Stimulated activated naive B cell treated with anti-CD40 and anti-IgM and Interleukin-4, amounts not matched to agents 10 μg/mL and 1 μg/mL and 100 μg/mL, for 72 hours (primary cell): ENCODE measurements at regions not wholly inside any gene's neighbourhood (a gene's known extent, or its start where the extent isn't known, plus 50 kb on each side); places are given as distances from the start of the nearest gene placed in this dataset.

Experiments
- ATAC-seq, 2 donors: fragments of 150-1000 bp; cut with Tn5 transposase; replicated peaks; 2 replicates each; pipeline ENCODE4 v1.10.0; 2021; ENCODE audit warnings: moderate library complexity in 1 of 2
- DNase-seq: peaks from one replicate; pipeline ENCODE4 v3.0.0; 2021
- H3K27ac Mint-ChIP-seq: one replicate; pipeline ENCODE4 v1.8.0; 2022; ENCODE audit warnings: mild to moderate bottlenecking, mixed read lengths
- H3K27me3 Mint-ChIP-seq, 2 donors: one replicate each; pipeline ENCODE4 v1.8.0; 2022; ENCODE audit warnings: mixed read lengths in 2 of 2
- H3K36me3 Mint-ChIP-seq, 2 donors: one replicate each; pipeline ENCODE4 v1.8.0; 2022; ENCODE audit warnings: mixed read lengths in 2 of 2, mild to moderate bottlenecking in 1 of 2
- H3K4me1 Mint-ChIP-seq, 2 donors: one replicate each; pipeline ENCODE4 v1.8.0; 2022; ENCODE audit warnings: mixed read lengths in 2 of 2, mild to moderate bottlenecking in 1 of 2
- H3K4me3 Mint-ChIP-seq, 2 donors: one replicate each; pipeline ENCODE4 v1.8.0; 2022; ENCODE audit warnings: mild to moderate bottlenecking in 2 of 2, mixed read lengths in 2 of 2, moderate library complexity in 1 of 2
- H3K9me3 Mint-ChIP-seq, 2 donors: one replicate each; pipeline ENCODE4 v1.8.0; 2022; ENCODE audit warnings: mixed read lengths in 2 of 2, mild to moderate bottlenecking in 1 of 2

GRCh38 chr20:40776466-40777457, 87.7 kb upstream of the MAFB start:
- no peaks in the 10 kb centered on the region for H3K9me3 Mint-ChIP-seq
- ATAC-seq, result no peak
- H3K4me1 Mint-ChIP-seq, result peaks cover 0 to 1% of the 10 kb centered on the region in 2 donors
- H3K36me3 Mint-ChIP-seq, result no peaks in the 10 kb centered on the region
- no peak for DNase-seq
- H3K27me3 Mint-ChIP-seq, result no peaks in the 10 kb centered on the region
- H3K27ac Mint-ChIP-seq, result no peak overlapping the region
- H3K4me3 Mint-ChIP-seq, result no peak overlapping the region

DNA sequence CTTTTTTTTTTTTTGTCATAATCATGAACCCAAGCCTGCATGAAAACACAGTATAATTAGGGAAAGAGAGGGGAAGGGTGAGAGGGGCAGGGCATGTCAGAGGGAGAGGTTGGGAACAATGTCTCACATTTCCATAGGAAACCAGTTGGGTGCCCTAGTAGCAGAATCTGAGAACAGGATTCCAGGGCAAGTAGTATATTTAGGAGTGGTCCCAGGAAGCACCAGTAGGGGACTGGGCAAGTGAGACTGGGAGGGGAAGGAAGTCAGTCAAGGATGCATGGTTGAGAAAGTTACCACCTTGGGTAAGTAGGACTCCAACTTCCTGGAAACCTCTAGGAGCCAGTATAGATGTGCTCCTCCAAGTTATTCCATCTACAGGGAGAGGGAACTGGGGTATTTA, 88.6 kb upstream of the MAFB start:
- Mint-ChIP-seq H3K4me3 (no peak overlapping the region), H3K27ac (no peak overlapping the region), H3K9me3 (no peaks in the 10 kb centered on the region), H3K4me1 (peaks cover 0 to 1% of the 10 kb centered on the region in 2 donors), H3K36me3 (no peaks in the 10 kb centered on the region), H3K27me3 (no peaks in the 10 kb centered on the region)
- no peak for DNase-seq
- no peak for ATAC-seq

- no peak for DNase-seq
- H3K4me3 Mint-ChIP-seq, result no peak overlapping the region
- no peaks in the 10 kb centered on the region for H3K36me3 Mint-ChIP-seq
- H3K4me1 Mint-ChIP-seq, result peaks cover 0 to 1% of the 10 kb centered on the region in 2 donors
- H3K27me3 Mint-ChIP-seq, result peaks cover 0 to 4% of the 10 kb centered on the region in 2 donors
- H3K27ac Mint-ChIP-seq, result no peak overlapping the region
- no peaks in the 10 kb centered on the region for H3K9me3 Mint-ChIP-seq
- ATAC-seq, result no peak
Measured at GRCh38 chr20:40778894-40779496, 90.0 kb upstream of the MAFB start.

DNA sequence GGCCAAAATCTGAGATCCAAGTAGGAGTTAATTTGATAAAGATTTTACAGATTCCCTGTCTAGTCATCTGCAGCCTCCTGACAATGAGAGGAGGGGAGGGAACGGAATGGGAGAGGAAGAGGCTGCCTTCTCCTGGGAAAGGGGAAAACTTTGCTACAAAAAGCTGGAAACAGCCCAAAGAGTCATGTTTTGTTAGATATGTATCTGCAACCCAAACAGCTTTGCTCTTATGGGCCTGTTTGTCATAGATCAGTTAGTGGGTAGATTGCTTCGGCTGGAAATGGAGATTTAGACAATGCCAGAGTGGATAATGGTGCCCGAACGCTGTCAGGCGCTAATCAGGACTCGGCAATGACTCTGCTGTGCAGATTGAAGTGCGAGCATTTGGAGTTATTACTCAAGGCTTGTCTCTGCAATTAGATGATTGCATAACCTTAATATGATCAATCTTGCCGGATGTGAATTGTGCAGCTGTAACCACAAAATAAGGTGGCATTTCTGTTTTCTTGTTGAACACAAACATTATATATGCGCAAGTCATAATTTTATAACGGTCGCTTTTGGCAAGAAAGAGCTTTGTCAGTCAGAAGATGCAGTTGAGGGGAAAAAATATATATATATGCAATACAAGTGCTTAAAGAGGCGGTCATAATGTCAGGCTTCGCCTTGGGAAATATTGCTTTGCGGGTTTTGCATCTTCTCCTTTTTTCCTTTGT, 92.4 kb upstream of the MAFB start:
- ATAC-seq (no peak), DNase-seq (no peak)
- peaks cover 1 to 8% of the 10 kb centered on the region in 2 donors for H3K27me3 Mint-ChIP-seq
- H3K36me3 Mint-ChIP-seq, result no peaks in the 10 kb centered on the region
- H3K4me3 Mint-ChIP-seq, result no peak overlapping the region
- H3K4me1 Mint-ChIP-seq, result no peaks in the 10 kb centered on the region
- H3K9me3 Mint-ChIP-seq, result peaks cover 0 to 2% of the 10 kb centered on the region in 2 donors
- H3K27ac Mint-ChIP-seq, result no peak overlapping the region

DNA sequence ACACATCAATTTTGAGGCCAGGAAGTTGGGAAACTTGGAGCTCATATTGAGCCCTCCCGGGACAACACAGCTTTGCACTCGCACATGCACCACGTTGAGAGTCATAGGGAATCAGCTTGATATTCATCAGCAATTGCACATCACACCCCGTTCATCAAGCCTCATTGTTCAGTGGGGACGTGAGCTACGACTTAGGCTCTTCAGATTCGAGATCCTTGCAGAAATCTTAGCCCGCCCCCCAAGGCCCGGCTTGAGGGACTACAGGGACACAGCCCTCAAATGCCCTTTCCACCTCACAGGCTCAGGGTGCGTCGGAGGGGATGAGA, 93.0 kb upstream of the MAFB start:
- H3K36me3 Mint-ChIP-seq, result no peaks in the 10 kb centered on the region
- no peak for DNase-seq

DNA sequence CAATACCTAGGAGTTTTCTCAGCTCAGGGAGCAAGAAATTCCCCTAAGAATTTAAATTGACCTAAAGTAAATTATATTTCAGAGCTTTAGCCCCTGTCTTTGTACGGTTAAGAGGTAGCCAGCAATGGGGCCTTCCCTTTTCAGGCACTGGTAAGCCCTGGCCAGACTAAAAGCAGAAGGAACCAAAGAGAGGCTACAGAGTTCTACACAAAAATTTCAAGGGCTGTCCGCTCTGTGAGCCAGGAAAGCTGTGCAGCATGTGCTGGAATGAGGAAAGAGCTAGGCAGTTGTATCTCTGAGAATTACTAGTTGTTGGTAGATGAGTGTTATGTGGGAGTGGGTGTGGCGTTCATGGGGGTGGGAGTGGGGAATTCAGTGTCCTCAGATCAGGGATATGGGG, 96.3 kb upstream of the MAFB start:
- Mint-ChIP-seq H3K4me3 (no peak overlapping the region), H3K9me3 (peaks cover 0 to 6% of the 10 kb centered on the region in 2 donors), H3K4me1 (no peaks in the 10 kb centered on the region), H3K27ac (no peak overlapping the region), H3K27me3 (peaks cover 12 to 24% of the 10 kb centered on the region in 2 donors), H3K36me3 (no peaks in the 10 kb centered on the region)
- no peak for DNase-seq
- no peak for ATAC-seq

More for the DNA sequence above, 93.0 kb upstream of the MAFB start:
- Mint-ChIP-seq H3K9me3 (peaks cover 0 to 2% of the 10 kb centered on the region in 2 donors), H3K27me3 (peaks cover 4 to 11% of the 10 kb centered on the region in 2 donors), H3K4me3 (no peak overlapping the region), H3K4me1 (no peaks in the 10 kb centered on the region), H3K27ac (no peak overlapping the region)
- ATAC-seq, result no peak

- H3K4me3 Mint-ChIP-seq, result no peak overlapping the region
- DNase-seq, result no peak
- H3K4me1 Mint-ChIP-seq, result no peaks in the 10 kb centered on the region
- H3K36me3 Mint-ChIP-seq, result no peaks in the 10 kb centered on the region
- H3K27ac Mint-ChIP-seq, result no peak overlapping the region
- peaks cover 0 to 6% of the 10 kb centered on the region in 2 donors for H3K9me3 Mint-ChIP-seq
- peaks cover 12 to 24% of the 10 kb centered on the region in 2 donors for H3K27me3 Mint-ChIP-seq
- no peak for ATAC-seq
Measured at GRCh38 chr20:40786336-40786735, 97.3 kb upstream of the MAFB start.

- ATAC-seq, result no peak
Measured at GRCh38 chr20:40787941-40788340, 98.9 kb upstream of the MAFB start.

GRCh38 chr20:40797425-40797824, 108.4 kb upstream of the MAFB start:
- H3K36me3 Mint-ChIP-seq, result no peaks in the 10 kb centered on the region
- ATAC-seq, result no peak
- H3K4me1 Mint-ChIP-seq, result no peaks in the 10 kb centered on the region
- H3K4me3 Mint-ChIP-seq, result no peak overlapping the region
- H3K27me3 Mint-ChIP-seq, result peaks cover 12% of the 10 kb centered on the region in 2 donors
- no peaks in the 10 kb centered on the region for H3K9me3 Mint-ChIP-seq
- no peak for DNase-seq
- H3K27ac Mint-ChIP-seq, result no peak overlapping the region

More at GRCh38 chr20:40787941-40788340, 98.9 kb upstream of the MAFB start:
- Mint-ChIP-seq H3K27ac (no peak overlapping the region), H3K36me3 (no peaks in the 10 kb centered on the region), H3K4me1 (no peaks in the 10 kb centered on the region), H3K4me3 (no peak overlapping the region), H3K9me3 (peaks cover 0 to 6% of the 10 kb centered on the region in 2 donors), H3K27me3 (peaks cover 12 to 24% of the 10 kb centered on the region in 2 donors)
- DNase-seq, result no peak

DNA sequence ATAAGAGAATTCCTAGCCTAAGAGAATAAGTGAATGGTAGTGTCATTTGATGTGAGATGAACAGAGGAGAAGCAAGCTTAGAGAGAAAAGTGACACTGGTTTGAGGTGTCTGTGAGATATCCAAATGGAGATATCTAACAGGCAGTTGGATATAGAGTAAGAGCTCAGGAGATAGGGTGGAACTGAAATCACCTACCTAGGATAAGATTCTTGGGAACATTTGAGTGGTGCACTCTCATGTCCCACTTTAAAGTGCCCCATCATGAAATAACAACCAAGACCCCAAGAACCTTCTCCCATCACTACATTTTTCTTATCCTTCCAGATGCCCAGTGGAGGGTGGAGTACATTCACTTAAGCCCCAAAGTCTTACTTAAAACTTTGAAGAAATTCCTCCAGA, 109.0 kb upstream of the MAFB start:
- Mint-ChIP-seq H3K36me3 (no peaks in the 10 kb centered on the region), H3K27me3 (peaks cover 12% of the 10 kb centered on the region in 2 donors), H3K27ac (no peak overlapping the region), H3K4me1 (no peaks in the 10 kb centered on the region), H3K4me3 (no peak overlapping the region), H3K9me3 (no peaks in the 10 kb centered on the region)
- DNase-seq, result no peak
- ATAC-seq, result no peak

DNA sequence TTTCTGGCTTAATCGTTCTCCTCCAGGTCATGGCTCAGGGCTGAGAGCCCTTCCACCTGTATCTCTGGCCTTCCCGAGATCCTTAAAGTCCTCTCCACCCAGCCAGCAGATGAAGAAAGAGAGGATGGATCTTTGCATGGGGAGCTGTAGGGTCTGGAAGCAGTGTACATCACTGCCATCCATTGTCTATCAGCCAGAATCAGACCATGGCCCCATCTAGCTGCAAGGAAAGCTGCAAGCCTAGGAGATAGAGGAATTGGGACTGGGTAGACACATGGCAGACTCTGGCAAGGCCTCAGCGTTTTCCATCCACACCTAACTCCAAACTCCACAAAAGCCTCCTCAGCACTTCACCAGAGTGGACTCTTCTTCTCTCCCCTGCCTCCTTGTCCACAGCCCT, 113.8 kb upstream of the MAFB start:
- ATAC-seq, result no peak
- Mint-ChIP-seq H3K4me1 (no peaks in the 10 kb centered on the region), H3K27me3 (peaks cover 10 to 16% of the 10 kb centered on the region in 2 donors), H3K27ac (no peak overlapping the region), H3K9me3 (no peaks in the 10 kb centered on the region), H3K36me3 (no peaks in the 10 kb centered on the region), H3K4me3 (no peak overlapping the region)
- DNase-seq, result no peak

- ATAC-seq, result no peak
- Mint-ChIP-seq H3K4me3 (no peak overlapping the region), H3K4me1 (no peaks in the 10 kb centered on the region), H3K27me3 (peaks cover 10 to 16% of the 10 kb centered on the region in 2 donors), H3K9me3 (no peaks in the 10 kb centered on the region), H3K36me3 (no peaks in the 10 kb centered on the region), H3K27ac (no peak overlapping the region)
- DNase-seq, result no peak
Measured at GRCh38 chr20:40803381-40803780, 114.3 kb upstream of the MAFB start.

DNA sequence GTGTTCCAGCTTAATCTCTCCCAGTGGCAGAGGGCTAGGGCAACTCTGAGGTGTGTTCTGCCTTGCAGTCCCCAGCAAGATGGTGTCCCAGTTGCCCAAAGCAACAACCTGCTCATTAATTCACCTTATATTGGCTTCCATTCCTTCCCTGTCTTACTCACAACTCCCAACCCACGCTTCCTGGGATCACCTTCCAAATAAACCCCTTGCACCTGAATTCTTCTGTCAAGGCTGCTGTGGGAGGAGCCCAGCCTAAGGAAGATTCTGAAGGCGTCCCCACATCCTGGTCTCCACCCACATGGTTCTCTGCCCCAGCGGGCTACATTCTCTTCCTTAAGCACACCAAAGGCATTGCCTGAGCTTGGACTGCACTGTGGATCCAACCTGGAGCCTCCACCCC, 116.6 kb upstream of the MAFB start:
- no peak overlapping the region for H3K4me3 Mint-ChIP-seq
- H3K27ac Mint-ChIP-seq, result no peak overlapping the region
- no peak for DNase-seq
- no peaks in the 10 kb centered on the region for H3K9me3 Mint-ChIP-seq
- no peaks in the 10 kb centered on the region for H3K36me3 Mint-ChIP-seq
- H3K4me1 Mint-ChIP-seq, result no peaks in the 10 kb centered on the region
- peaks cover 10 to 16% of the 10 kb centered on the region in 2 donors for H3K27me3 Mint-ChIP-seq
- no peak for ATAC-seq

DNA sequence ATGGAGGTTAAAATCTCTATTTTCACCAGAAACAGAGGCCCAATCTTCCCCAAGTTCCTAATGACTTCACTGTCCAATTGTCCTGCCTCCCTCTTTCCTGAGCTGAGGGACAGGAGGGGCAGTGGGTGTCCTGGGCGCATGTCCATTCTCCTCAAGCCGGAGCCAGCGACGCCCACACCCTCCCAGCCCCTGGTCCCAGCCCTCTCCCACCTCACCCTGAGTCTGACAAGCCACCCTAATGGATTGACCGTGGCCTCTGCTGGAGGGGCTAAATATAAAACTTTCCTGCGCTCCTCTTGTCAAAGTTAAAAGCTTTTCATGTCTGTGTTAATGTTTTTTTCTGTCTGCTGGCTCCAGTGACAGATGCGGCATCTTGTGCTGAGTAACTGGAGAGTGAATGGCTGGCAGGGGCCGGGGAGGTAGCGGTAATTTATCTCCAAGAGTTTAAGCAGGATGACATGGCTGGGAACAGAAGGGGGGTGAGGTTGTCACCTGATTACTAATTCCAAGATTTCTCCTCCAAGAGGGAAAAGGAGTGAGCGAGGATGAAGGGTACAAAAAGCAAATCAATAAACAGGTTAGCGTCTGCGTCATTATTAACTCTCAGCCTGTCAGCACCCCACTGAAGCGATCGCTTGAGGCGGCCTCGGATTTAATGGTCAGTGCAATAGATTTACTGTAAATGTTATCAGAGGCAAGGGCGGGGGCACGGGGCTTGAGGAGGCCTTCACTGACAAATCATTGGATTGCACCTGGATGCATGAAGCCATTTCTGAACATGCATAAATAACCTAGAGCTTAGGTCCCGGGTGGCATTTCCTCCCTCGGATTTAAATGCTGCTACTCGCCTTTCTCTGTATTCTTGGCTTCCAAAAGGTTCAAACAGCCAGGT, 118.1 kb upstream of the MAFB start:
- Mint-ChIP-seq H3K4me1 (no peaks in the 10 kb centered on the region), H3K27me3 (peaks cover 10 to 16% of the 10 kb centered on the region in 2 donors), H3K36me3 (no peaks in the 10 kb centered on the region), H3K4me3 (no peak overlapping the region), H3K27ac (no peak overlapping the region), H3K9me3 (no peaks in the 10 kb centered on the region)
- ATAC-seq (no peak), DNase-seq (no peak)
